IMR-90 (cell line): ENCODE measurements at regions not wholly inside any gene's neighbourhood (a gene's known extent, or its start where the extent isn't known, plus 50 kb on each side); places are given as distances from the start of the nearest gene placed in this dataset.

ENCODE experiments used
- ATAC-seq: fragments of 200-7000 bp; cut with Tn5 transposase; 2 replicates; pipeline ENCODE4 v1.9.1; 2020; ENCODE audit warnings: low read depth, mild to moderate bottlenecking, moderate library complexity
- BruUV-seq: library from RNA; stranded (reverse); fragments of 400-500 nt; replicated peaks from 2 replicates; lab custom pipeline; 2021; lab: Mats Ljungman, UMichigan
- CTCF ChIA-PET: fragments of 300-600 bp; formaldehyde crosslinking; extraction: SDS; loops from one replicate; lab custom pipeline; 2021; ENCODE audit warnings: antibody characterized with exemption; lab: Yijun Ruan, JAX
- POLR2A ChIA-PET: fragments of 300-600 bp; sonication (Branson Sonifier 250); formaldehyde crosslinking; loops from one replicate; lab custom pipeline; 2022; ENCODE audit warnings: antibody characterized with exemption; ENCODE audit not compliant: unreplicated experiment; lab: Charles Lee
- DNase-seq: peaks from one replicate; pipeline ENCODE4 v3.0.0; 2013
- H2AFZ ChIP-seq: replicated peaks from 2 replicates; pipeline ENCODE3; 2013; ENCODE audit warnings: low read length, mild to moderate bottlenecking; ENCODE audit not compliant: poor library complexity
- H2AK5ac ChIP-seq: 2 replicates; pipeline ENCODE4 v1.6.1; 2013; ENCODE audit warnings: low read depth, low read length, inconsistent platforms
- H2AK9ac ChIP-seq: replicated peaks from 2 replicates; pipeline ENCODE3; 2013; ENCODE audit warnings: mild to moderate bottlenecking, low read depth, low read length, moderate library complexity; ENCODE audit not compliant: poor library complexity
- H2BK120ac ChIP-seq: 2 replicates; pipeline ENCODE4 v1.6.1; 2013; ENCODE audit warnings: low read depth, low read length, inconsistent platforms
- H2BK15ac ChIP-seq: 3 replicates; pipeline ENCODE4 v1.6.1; 2013; ENCODE audit warnings: low read depth, low read length, inconsistent platforms
- H2BK20ac ChIP-seq: 2 replicates; pipeline ENCODE4 v1.6.1; 2013; ENCODE audit warnings: low read depth, mild to moderate bottlenecking, inconsistent platforms, low read length, moderate library complexity
- H2BK5ac ChIP-seq: 2 replicates; pipeline ENCODE4 v1.6.1; 2013; ENCODE audit warnings: mild to moderate bottlenecking, low read depth, low read length, inconsistent platforms; ENCODE audit not compliant: poor library complexity, severe bottlenecking
- H3K14ac ChIP-seq: replicated peaks from 2 replicates; pipeline ENCODE4 v1.6.1; 2013; ENCODE audit warnings: low read depth, low read length, inconsistent platforms
- H3K18ac ChIP-seq: 2 replicates; pipeline ENCODE4 v1.6.1; 2013; ENCODE audit warnings: low read depth, low read length, control low read depth
- H3K23ac ChIP-seq: 2 replicates; pipeline ENCODE4 v1.6.1; 2013; ENCODE audit warnings: low read depth, low read length, inconsistent platforms
- H3K27ac ChIP-seq: 2 replicates; pipeline ENCODE4 v1.5.1; 2013; ENCODE audit warnings: mild to moderate bottlenecking, control low read depth, low read length; ENCODE audit not compliant: insufficient read depth
- H3K27me3 ChIP-seq: 2 replicates; pipeline ENCODE4 v1.6.1; 2013; ENCODE audit warnings: low read length; ENCODE audit not compliant: control insufficient read depth, insufficient read depth
- H3K36me3 ChIP-seq: 2 replicates; pipeline ENCODE4 v1.6.1; 2013; ENCODE audit warnings: low read length, mixed read lengths; ENCODE audit not compliant: control insufficient read depth, insufficient read depth
- H3K4ac ChIP-seq: 2 replicates; pipeline ENCODE4 v1.6.1; 2013; ENCODE audit warnings: low read depth, low read length, inconsistent platforms
- H3K4me1 ChIP-seq: 2 replicates; pipeline ENCODE4 v1.6.1; 2013; ENCODE audit warnings: low read length, mixed read lengths; ENCODE audit not compliant: control insufficient read depth, insufficient read depth
- H3K4me2 ChIP-seq: 2 replicates; pipeline ENCODE4 v1.6.1; 2013; ENCODE audit warnings: low read depth, mild to moderate bottlenecking, control low read depth, low read length, moderate library complexity
- H3K4me3 ChIP-seq: 2 replicates; pipeline ENCODE4 v1.5.1; 2013; ENCODE audit warnings: low read depth, mild to moderate bottlenecking, control low read depth, low read length, moderate library complexity; ENCODE audit not compliant: insufficient read depth
- H3K56ac ChIP-seq: 2 replicates; pipeline ENCODE4 v1.6.1; 2013; ENCODE audit warnings: low read length, inconsistent platforms; ENCODE audit not compliant: insufficient read depth; ENCODE audit errors: extremely low read depth
- H3K79me1 ChIP-seq, 2 experiments: 2 replicates each; pipeline ENCODE4 v1.6.1; 2013; ENCODE audit warnings: low read length in 2 of 2, inconsistent platforms in 1 of 2, low read depth in 1 of 2
- H3K9ac ChIP-seq: 2 replicates; pipeline ENCODE4 v1.6.1; 2013; ENCODE audit warnings: low read depth, low read length, control low read depth
- H3K9me1 ChIP-seq: 2 replicates; pipeline ENCODE4 v1.6.1; 2013; ENCODE audit warnings: low read length, inconsistent platforms; ENCODE audit not compliant: insufficient read depth
- H3K9me3 ChIP-seq: 2 replicates; pipeline ENCODE4 v1.6.1; 2013; ENCODE audit warnings: low read length; ENCODE audit not compliant: control insufficient read depth, insufficient read depth
- H4K20me1 ChIP-seq: 2 replicates; pipeline ENCODE4 v1.6.1; 2013; ENCODE audit warnings: low read length, inconsistent platforms; ENCODE audit not compliant: insufficient read depth
- H4K5ac ChIP-seq: 2 replicates; pipeline ENCODE4 v1.6.1; 2013; ENCODE audit warnings: mild to moderate bottlenecking, low read depth, low read length, control low read depth
- H4K8ac ChIP-seq, 2 experiments: 2 replicates each; pipeline ENCODE4 v1.6.1; 2013; ENCODE audit warnings: low read depth in 2 of 2, low read length in 2 of 2, control low read depth in 1 of 2, inconsistent platforms in 1 of 2
- H4K91ac ChIP-seq: 2 replicates; pipeline ENCODE4 v1.6.1; 2013; ENCODE audit warnings: low read depth, low read length, inconsistent platforms; ENCODE audit not compliant: insufficient read depth
- CEBPB ChIP-seq: IDR thresholded peaks from 2 replicates; pipeline ENCODE4 v1.6.1; 2012; ENCODE audit warnings: low read depth, low read length, improper control_type of control experiment
- MAFK ChIP-seq: IDR thresholded peaks from 2 replicates; pipeline ENCODE4 v1.6.1; 2012; ENCODE audit warnings: low read depth, low read length, improper control_type of control experiment
- RCOR1 ChIP-seq: IDR thresholded peaks from 2 replicates; pipeline ENCODE4 v1.6.1; 2012; ENCODE audit warnings: mild to moderate bottlenecking, low read length, improper control_type of control experiment; ENCODE audit not compliant: insufficient replicate concordance
- RFX5 ChIP-seq: IDR thresholded peaks from 2 replicates; pipeline ENCODE4 v1.8.0; 2012; ENCODE audit warnings: low read depth, mild to moderate bottlenecking, low read length, moderate library complexity
- USF2 ChIP-seq: fragments of 150-350 bp; IDR thresholded peaks from 2 replicates; pipeline ENCODE4 v1.6.1; 2017; ENCODE audit warnings: mild to moderate bottlenecking, antibody characterized with exemption, low read length, low read depth
- WGBS, 2 experiments: methylation state at CpG; one replicate each; pipeline versions ENCODE4 v1.1.5 to v1.1.7; 2013; ENCODE audit warnings: missing lambda C conversion rate in 2 of 2; ENCODE audit not compliant: insufficient read length in 1 of 2; ENCODE audit errors: extremely low coverage in 2 of 2; 5-methylcytosine and 5-hydroxymethylcytosine counted together
- dilution Hi-C: fragments of 300-500 bp; cut with HindIII; formaldehyde crosslinking; loops from one replicate; pipeline ENCODE4 v1.14.3; 2018; ENCODE audit warnings: low sequenced_read_pairs; ENCODE audit not compliant: unreplicated experiment
- in situ Hi-C: fragments of 300-500 bp; cut with MboI; formaldehyde crosslinking; loops from 3 replicates; pipeline ENCODE4 v1.14.3; 2019; ENCODE audit warnings: low sequenced_read_pairs, inconsistent platforms, mixed read lengths
- intact Hi-C: fragments of 100-400 bp; cut with micrococcal nuclease; formaldehyde crosslinking; loops from 2 replicates; pipeline ENCODE4 v1.10.0; 2022

- no peak overlapping the region for H2BK20ac ChIP-seq
- no peaks in the 10 kb centered on the region for H3K4me1 ChIP-seq
- H3K14ac ChIP-seq = no peak overlapping the region
- H3K9me3 ChIP-seq = no peaks in the 10 kb centered on the region; the same call in 1 of the 2 replicates
- ChIA-PET POLR2A (no interaction called here), CTCF (interaction anchor here (1.8 kb wide), 1 partner anchor 148 kb away, joined by 4 read pairs; no protein-coding TSS in a partner anchor)
- H2BK5ac ChIP-seq = no peak overlapping the region
- no peak overlapping the region for H3K56ac ChIP-seq
- no peak for TF ChIP-seq RFX5
- no peak for TF ChIP-seq USF2
- no peak for TF ChIP-seq RCOR1
- no peak for TF ChIP-seq CEBPB
- TF ChIP-seq MAFK = no peak
- in situ Hi-C loops = no loop called here
- no peaks in the 10 kb centered on the region for H3K79me1 ChIP-seq
- no peaks in the 10 kb centered on the region; the same call in 1 of the 2 replicates for H3K27me3 ChIP-seq
- intact Hi-C loops = no loop called here
- no peaks in the 10 kb centered on the region for H3K36me3 ChIP-seq
- H3K23ac ChIP-seq = no peak overlapping the region
- no peak overlapping the region for H2BK15ac ChIP-seq
- no peak overlapping the region for H2BK120ac ChIP-seq
- no TSS peak for BruUV-seq
- no peak overlapping the region for H4K91ac ChIP-seq
- no peak overlapping the region for H3K4me3 ChIP-seq
- WGBS, 2 experiments = no CpG with 5 or more reads among the region's 6 CpGs
- no peak overlapping the region for H3K27ac ChIP-seq
- no peak overlapping the region for H2AK9ac ChIP-seq
- H4K20me1 ChIP-seq = no peaks in the 10 kb centered on the region
- H3K4ac ChIP-seq = no peak overlapping the region
- dilution Hi-C loops = no loop called here
- no peak overlapping the region for H3K9ac ChIP-seq
- no peak overlapping the region for H3K4me2 ChIP-seq
- H4K8ac ChIP-seq = no peak overlapping the region
- no peak overlapping the region for H3K18ac ChIP-seq
- no peak for DNase-seq
- no peak overlapping the region for H2AFZ ChIP-seq
- no peaks in the 10 kb centered on the region for H3K9me1 ChIP-seq
- no peak overlapping the region for H2AK5ac ChIP-seq
- no peak overlapping the region for H4K5ac ChIP-seq
- no peak for ATAC-seq
Measured at GRCh38 chr9:89751079-89751825, 146.4 kb downstream of the GADD45G start.
